ENCODE measurements at regions not wholly inside any gene's neighbourhood (a gene's known extent, or its start where the extent isn't known, plus 50 kb on each side); places are given as distances from the start of the nearest gene placed in this dataset.
"Not testable (repeated sequence)": the region's sequence is repeated elsewhere in the genome, so short reads cannot be mapped to it uniquely, and the experiment has no call there.

GRCh38 chr2:147273106-147273505 is 571.7 kb upstream of the ACVR2A start:
- Mint-ChIP-seq H3K4me1 (peaks cover 2 to 16% of the 10 kb centered on the region in 2 donors), H3K27me3 (ENCODE audit: low read depth in 3 of 3) (peaks cover 0 to 3% (median 3%) of the 10 kb centered on the region in 3 donors), H3K4me3 (no peak overlapping the region), H3K27ac (no peak overlapping the region), H3K36me3 (peaks cover 7 to 10% (median 9%) of the 10 kb centered on the region in 3 donors), H3K9me3 (peaks cover 5 to 22% (median 15%) of the 10 kb centered on the region in 6 donors)
- no peak for DNase-seq

GRCh38 chr2:147269581-147269980 is 575.2 kb upstream of the ACVR2A start:
- Mint-ChIP-seq H3K9me3 (peaks cover 5 to 33% (median 22%) of the 10 kb centered on the region in 6 donors), H3K36me3 (peaks cover 6 to 10% (median 7%) of the 10 kb centered on the region in 3 donors), H3K4me1 (peaks cover 2 to 14% of the 10 kb centered on the region in 2 donors)

GRCh38 chr2:147260241-147260640 is 584.6 kb upstream of the ACVR2A start:
- Mint-ChIP-seq H3K4me1 (no peaks in the 10 kb centered on the region), H3K27ac (no peak overlapping the region), H3K4me3 (no peak overlapping the region), H3K36me3 (no peaks in the 10 kb centered on the region), H3K27me3 (ENCODE audit: low read depth in 3 of 3) (peaks cover 0 to 5% (median 2%) of the 10 kb centered on the region in 3 donors), H3K9me3 (peaks cover 0 to 10% (median 0%) of the 10 kb centered on the region in 6 donors)
- DNase-seq, result no peak

More at GRCh38 chr2:147269581-147269980, 575.2 kb upstream of the ACVR2A start:
- H3K4me3 Mint-ChIP-seq; H3K27ac Mint-ChIP-seq; DNase-seq; H3K27me3 Mint-ChIP-seq (ENCODE audit: low read depth in 3 of 3): not testable (repeated sequence)

- H3K4me1 Mint-ChIP-seq, result no peaks in the 10 kb centered on the region
- H3K4me3 Mint-ChIP-seq, result no peak overlapping the region
- no peak overlapping the region for H3K27ac Mint-ChIP-seq
- H3K9me3 Mint-ChIP-seq, result peaks cover 0 to 8% (median 5%) of the 10 kb centered on the region in 6 donors
- H3K36me3 Mint-ChIP-seq, result peaks cover 0 to 6% (median 0%) of the 10 kb centered on the region in 3 donors
- H3K27me3 Mint-ChIP-seq (ENCODE audit: low read depth in 3 of 3), result no peaks in the 10 kb centered on the region
- no peak for DNase-seq
Observed at GRCh38 chr2:147255812-147256211, 589.0 kb upstream of the ACVR2A start.

GRCh38 chr2:147250652-147251356 is 594.0 kb upstream of the ACVR2A start:
- Mint-ChIP-seq H3K36me3 (peaks cover 0 to 6% (median 0%) of the 10 kb centered on the region in 3 donors), H3K27me3 (ENCODE audit: low read depth in 3 of 3) (no peaks in the 10 kb centered on the region), H3K4me3 (no peak overlapping the region), H3K9me3 (peaks cover 0 to 8% (median 5%) of the 10 kb centered on the region in 6 donors), H3K4me1 (no peaks in the 10 kb centered on the region), H3K27ac (no peak overlapping the region)
- no peak for DNase-seq

- no peaks in the 10 kb centered on the region for H3K4me1 Mint-ChIP-seq
- peaks cover 0 to 4% (median 2%) of the 10 kb centered on the region in 6 donors for H3K9me3 Mint-ChIP-seq
- peaks cover 0 to 2% (median 0%) of the 10 kb centered on the region in 3 donors for H3K36me3 Mint-ChIP-seq
- no peak overlapping the region for H3K4me3 Mint-ChIP-seq
- DNase-seq, result no peak
- no peak overlapping the region for H3K27ac Mint-ChIP-seq
- peaks cover 0 to 2% (median 0%) of the 10 kb centered on the region in 3 donors for H3K27me3 Mint-ChIP-seq (ENCODE audit: low read depth in 3 of 3)
Observed at GRCh38 chr2:147247749-147248148, 597.1 kb upstream of the ACVR2A start.

GRCh38 chr2:147242445-147242844 is 602.4 kb upstream of the ACVR2A start:
- Mint-ChIP-seq H3K36me3 (no peaks in the 10 kb centered on the region), H3K27me3 (ENCODE audit: low read depth in 3 of 3) (peaks cover 2 to 7% (median 3%) of the 10 kb centered on the region in 3 donors), H3K27ac (no peak overlapping the region), H3K9me3 (peaks cover 0 to 3% (median 0%) of the 10 kb centered on the region in 6 donors), H3K4me1 (no peaks in the 10 kb centered on the region), H3K4me3 (no peak overlapping the region)
- no peak for DNase-seq

- Mint-ChIP-seq H3K36me3 (no peaks in the 10 kb centered on the region), H3K27me3 (ENCODE audit: low read depth in 3 of 3) (peaks cover 0 to 4% (median 4%) of the 10 kb centered on the region in 3 donors), H3K4me3 (no peak overlapping the region), H3K27ac (no peak overlapping the region), H3K4me1 (no peaks in the 10 kb centered on the region), H3K9me3 (peaks cover 0 to 3% (median 0%) of the 10 kb centered on the region in 6 donors)
- DNase-seq, result no peak
Observed at GRCh38 chr2:147236601-147237000, 608.2 kb upstream of the ACVR2A start.

GRCh38 chr2:147232225-147232669 is 612.6 kb upstream of the ACVR2A start:
- Mint-ChIP-seq H3K4me1 (no peaks in the 10 kb centered on the region), H3K27ac (no peak overlapping the region), H3K27me3 (ENCODE audit: low read depth in 3 of 3) (peaks cover 0 to 3% (median 0%) of the 10 kb centered on the region in 3 donors), H3K9me3 (no peaks in the 10 kb centered on the region), H3K4me3 (no peak overlapping the region), H3K36me3 (no peaks in the 10 kb centered on the region)
- no peak for DNase-seq

DNA sequence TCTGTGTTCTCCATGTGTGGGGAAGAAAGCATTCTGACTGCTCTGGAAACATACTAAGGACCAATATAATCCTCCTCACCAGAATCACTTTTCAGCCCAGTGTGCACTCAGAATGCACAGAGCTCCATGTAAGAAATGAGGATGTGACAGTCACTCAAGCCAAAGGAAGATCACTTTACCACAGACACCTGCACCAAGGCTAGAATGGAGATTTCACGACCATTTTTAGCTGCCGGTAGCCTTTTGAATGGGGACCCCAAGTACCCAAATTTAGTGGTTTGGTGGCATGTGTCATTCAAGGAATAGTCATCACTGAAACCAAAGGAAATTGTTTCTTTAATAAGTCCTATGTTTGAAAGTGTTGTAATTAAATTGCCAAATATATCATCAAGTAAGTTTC is 613.2 kb upstream of the ACVR2A start:
- no peak overlapping the region for H3K27ac Mint-ChIP-seq
- no peaks in the 10 kb centered on the region for H3K4me1 Mint-ChIP-seq
- H3K27me3 Mint-ChIP-seq (ENCODE audit: low read depth in 3 of 3), result peaks cover 0 to 3% (median 0%) of the 10 kb centered on the region in 3 donors
- H3K36me3 Mint-ChIP-seq, result no peaks in the 10 kb centered on the region
- no peak overlapping the region for H3K4me3 Mint-ChIP-seq
- no peaks in the 10 kb centered on the region for H3K9me3 Mint-ChIP-seq
- DNase-seq, result no peak

DNA sequence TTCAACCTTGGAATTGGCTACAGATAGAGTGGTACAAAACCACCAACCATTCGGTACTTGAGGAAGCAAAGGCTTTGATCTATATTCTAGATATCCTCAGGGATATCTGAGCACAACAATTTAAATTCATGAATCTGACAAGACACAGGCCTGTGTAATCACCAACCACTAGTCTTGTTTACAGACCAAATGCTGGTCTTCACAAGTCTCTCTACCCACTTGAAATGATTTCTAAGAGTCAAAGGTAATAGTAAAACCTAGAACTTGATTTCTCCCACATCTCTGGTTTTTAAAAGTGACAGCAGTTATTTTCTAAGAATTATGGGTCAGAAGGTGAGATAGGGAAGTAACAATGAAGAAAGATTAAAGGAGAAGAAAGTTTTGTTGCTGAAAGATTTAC is 613.7 kb upstream of the ACVR2A start:
- Mint-ChIP-seq H3K4me3 (no peak overlapping the region), H3K36me3 (no peaks in the 10 kb centered on the region), H3K27ac (no peak overlapping the region), H3K27me3 (ENCODE audit: low read depth in 3 of 3) (peaks cover 0 to 3% (median 0%) of the 10 kb centered on the region in 3 donors), H3K9me3 (no peaks in the 10 kb centered on the region), H3K4me1 (no peaks in the 10 kb centered on the region)
- DNase-seq, result no peak

DNA sequence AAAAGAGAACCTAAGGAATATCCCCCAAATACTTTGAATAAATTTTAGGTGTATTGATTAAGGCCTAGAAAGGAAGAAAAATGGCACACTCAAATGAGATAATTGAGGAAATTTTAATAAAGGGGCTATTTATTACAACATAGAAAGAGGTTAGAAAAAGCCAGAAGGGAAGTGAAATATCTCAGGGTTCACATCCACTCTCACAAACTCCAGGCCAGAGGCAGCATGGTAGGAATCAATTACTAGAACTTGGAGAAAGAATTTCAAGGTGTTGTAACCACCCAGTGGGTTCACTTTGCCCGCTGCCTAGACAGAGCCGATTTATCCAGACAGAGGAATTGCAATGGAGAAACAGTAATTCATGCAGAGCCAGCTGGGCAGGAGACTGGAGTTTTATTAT is 617.5 kb upstream of the ACVR2A start:
- no peak for DNase-seq
- no peaks in the 10 kb centered on the region for H3K36me3 Mint-ChIP-seq
- H3K27me3 Mint-ChIP-seq (ENCODE audit: low read depth in 3 of 3), result peaks cover 0 to 3% (median 0%) of the 10 kb centered on the region in 3 donors
- H3K4me3 Mint-ChIP-seq, result no peak overlapping the region
- peaks cover 0 to 1% (median 0%) of the 10 kb centered on the region in 6 donors for H3K9me3 Mint-ChIP-seq
- no peaks in the 10 kb centered on the region for H3K4me1 Mint-ChIP-seq
- H3K27ac Mint-ChIP-seq, result no peak overlapping the region

DNA sequence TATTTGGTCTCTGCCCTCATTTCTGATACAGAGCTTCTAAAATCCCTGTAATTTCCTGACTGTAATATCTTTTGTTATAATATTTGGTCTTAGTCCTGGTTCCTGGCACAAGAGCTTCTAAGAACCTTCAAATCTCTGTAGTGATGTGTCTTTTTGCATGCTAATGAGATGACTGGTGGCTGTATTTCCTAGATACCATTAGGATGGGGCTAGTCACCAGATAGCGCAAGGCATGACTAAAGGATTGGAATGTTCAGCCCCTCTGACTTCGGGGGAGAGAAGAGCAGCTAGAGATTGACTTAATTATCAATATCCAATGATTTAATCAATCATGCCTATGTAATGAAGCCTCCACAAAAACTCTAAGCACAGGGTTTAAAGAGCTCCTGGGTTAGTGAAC is 620.8 kb upstream of the ACVR2A start:
- no peak overlapping the region for H3K27ac Mint-ChIP-seq
- H3K4me1 Mint-ChIP-seq, result no peaks in the 10 kb centered on the region
- H3K9me3 Mint-ChIP-seq, result peaks cover 0 to 12% (median 0%) of the 10 kb centered on the region in 6 donors
- no peaks in the 10 kb centered on the region for H3K36me3 Mint-ChIP-seq
- no peak for DNase-seq
- no peaks in the 10 kb centered on the region for H3K27me3 Mint-ChIP-seq (ENCODE audit: low read depth in 3 of 3)
- H3K4me3 Mint-ChIP-seq, result no peak overlapping the region

GRCh38 chr2:147223553-147224060 is 621.2 kb upstream of the ACVR2A start:
- H3K4me1 Mint-ChIP-seq, result no peaks in the 10 kb centered on the region
- DNase-seq, result no peak
- no peaks in the 10 kb centered on the region for H3K36me3 Mint-ChIP-seq
- H3K4me3 Mint-ChIP-seq, result no peak overlapping the region
- H3K9me3 Mint-ChIP-seq, result peaks cover 0 to 16% (median 0%) of the 10 kb centered on the region in 6 donors
- no peak overlapping the region for H3K27ac Mint-ChIP-seq
- no peaks in the 10 kb centered on the region for H3K27me3 Mint-ChIP-seq (ENCODE audit: low read depth in 3 of 3)
